A673 (cell line): ENCODE measurements at regions not wholly inside any gene's neighbourhood (a gene's known extent, or its start where the extent isn't known, plus 50 kb on each side); places are given as distances from the start of the nearest gene placed in this dataset.

ENCODE experiments used
- EZH2 ChIP-seq: fragments of 200-600 bp; sonication (generic); IDR thresholded peaks from 2 replicates; pipeline ENCODE4 v1.6.1; 2017; ENCODE audit warnings: borderline replicate concordance, low read depth, mild to moderate bottlenecking, mixed read lengths, antibody characterized with exemption, low read length; ENCODE audit not compliant: poor library complexity, severe bottlenecking
- TF ChIP-seq, protein P1 (sequence below): fragments of 300-800, 200-600 bp; sonication (generic); conservative IDR thresholded peaks from 2 replicates; pipeline ENCODE4 v1.5.1; 2017; ENCODE audit warnings: low read depth, mild to moderate bottlenecking, antibody characterized with exemption, low read length, moderate library complexity, mixed read lengths

DNA sequence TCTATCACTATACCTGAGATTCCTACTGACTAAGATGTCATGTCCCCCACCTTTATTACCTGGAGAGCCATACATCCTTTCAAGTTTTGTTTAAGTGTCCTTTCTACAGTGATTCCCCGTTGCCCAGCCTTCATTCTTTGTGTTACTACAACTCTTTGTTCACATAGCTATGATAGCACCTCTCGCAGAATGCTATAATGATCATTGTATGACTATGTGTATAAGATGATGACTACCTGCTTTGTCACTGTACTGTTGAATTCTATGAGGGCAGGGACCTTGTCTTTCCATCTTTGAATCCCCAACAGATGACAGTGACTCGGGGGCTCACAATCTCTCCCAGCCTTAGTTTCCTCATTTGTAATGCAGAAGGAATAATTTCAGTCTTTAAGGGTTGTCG lies 361.2 kb downstream of the NPR3 start:
- TF ChIP-seq, protein P1, sequence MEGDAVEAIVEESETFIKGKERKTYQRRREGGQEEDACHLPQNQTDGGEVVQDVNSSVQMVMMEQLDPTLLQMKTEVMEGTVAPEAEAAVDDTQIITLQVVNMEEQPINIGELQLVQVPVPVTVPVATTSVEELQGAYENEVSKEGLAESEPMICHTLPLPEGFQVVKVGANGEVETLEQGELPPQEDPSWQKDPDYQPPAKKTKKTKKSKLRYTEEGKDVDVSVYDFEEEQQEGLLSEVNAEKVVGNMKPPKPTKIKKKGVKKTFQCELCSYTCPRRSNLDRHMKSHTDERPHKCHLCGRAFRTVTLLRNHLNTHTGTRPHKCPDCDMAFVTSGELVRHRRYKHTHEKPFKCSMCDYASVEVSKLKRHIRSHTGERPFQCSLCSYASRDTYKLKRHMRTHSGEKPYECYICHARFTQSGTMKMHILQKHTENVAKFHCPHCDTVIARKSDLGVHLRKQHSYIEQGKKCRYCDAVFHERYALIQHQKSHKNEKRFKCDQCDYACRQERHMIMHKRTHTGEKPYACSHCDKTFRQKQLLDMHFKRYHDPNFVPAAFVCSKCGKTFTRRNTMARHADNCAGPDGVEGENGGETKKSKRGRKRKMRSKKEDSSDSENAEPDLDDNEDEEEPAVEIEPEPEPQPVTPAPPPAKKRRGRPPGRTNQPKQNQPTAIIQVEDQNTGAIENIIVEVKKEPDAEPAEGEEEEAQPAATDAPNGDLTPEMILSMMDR = no peak
- TF ChIP-seq EZH2 = no peak
